ENCODE measurements at regions not wholly inside any gene's neighbourhood (a gene's known extent, or its start where the extent isn't known, plus 50 kb on each side); places are given as distances from the start of the nearest gene placed in this dataset.

DNA sequence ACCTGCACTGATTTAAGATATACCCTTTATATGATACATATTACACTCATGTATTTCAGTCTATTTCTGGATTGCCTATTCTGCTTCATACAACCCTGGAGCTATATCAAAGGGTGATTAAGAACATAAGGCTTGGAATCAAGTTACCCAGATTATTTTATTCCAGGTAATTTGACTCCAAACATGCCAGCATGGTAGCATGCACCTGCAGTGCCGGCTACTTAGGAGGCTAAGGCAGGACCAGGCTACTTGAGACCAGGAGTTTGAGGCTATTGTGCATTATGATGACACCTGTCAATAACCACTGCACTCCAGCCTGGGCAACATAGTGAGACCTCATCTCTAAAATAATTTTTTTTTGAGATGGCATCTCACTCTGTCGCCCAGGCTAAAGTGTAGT, 50.4 kb upstream of the NEO1 start:
- FAIRE-seq, result no peak
- DNase-seq (ENCODE audit: insufficient read length, low spot score), result no peak

DNA sequence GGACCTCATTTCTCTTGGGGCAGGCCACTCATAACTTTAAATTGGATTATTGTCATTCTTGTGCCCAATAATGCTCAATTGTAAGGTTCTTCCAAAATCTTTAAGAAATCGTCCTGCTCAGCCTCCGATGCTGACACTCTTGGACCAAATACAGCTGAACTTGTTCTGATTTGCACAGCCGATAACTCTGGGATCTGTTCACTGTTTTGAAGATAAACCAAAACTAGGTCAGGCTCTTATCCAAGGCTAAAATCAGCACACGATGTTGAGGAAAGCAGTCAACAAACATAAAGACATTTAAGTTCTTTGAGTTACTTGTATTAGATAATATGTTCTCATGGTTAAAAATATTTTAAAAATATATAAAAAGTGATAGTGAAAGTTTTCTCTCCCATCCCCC, 52.0 kb upstream of the NEO1 start:
- DNase-seq (ENCODE audit: insufficient read length, low spot score) (no peak), FAIRE-seq (no peak)

DNA sequence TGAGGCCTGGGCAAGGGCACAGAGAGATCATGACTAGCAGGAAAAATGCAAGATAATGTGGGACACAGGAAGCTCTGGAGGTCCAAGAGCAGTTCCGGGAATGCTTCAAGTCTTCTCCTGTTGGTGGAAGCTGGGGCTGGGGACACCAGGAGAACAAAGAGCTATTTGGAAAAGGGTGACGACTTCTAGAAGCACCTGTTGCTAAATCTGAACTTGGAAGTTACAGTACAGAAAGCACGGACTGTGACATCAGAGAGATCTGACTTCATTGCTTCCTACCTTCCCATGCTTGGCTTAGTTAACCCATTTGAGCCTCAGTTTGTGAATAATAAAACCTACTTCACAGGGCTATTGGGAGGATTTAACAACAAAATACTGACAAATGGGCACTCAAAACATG, 52.7 kb upstream of the NEO1 start:
- DNase-seq (ENCODE audit: insufficient read length, low spot score), result no peak
- FAIRE-seq, result no peak

DNA sequence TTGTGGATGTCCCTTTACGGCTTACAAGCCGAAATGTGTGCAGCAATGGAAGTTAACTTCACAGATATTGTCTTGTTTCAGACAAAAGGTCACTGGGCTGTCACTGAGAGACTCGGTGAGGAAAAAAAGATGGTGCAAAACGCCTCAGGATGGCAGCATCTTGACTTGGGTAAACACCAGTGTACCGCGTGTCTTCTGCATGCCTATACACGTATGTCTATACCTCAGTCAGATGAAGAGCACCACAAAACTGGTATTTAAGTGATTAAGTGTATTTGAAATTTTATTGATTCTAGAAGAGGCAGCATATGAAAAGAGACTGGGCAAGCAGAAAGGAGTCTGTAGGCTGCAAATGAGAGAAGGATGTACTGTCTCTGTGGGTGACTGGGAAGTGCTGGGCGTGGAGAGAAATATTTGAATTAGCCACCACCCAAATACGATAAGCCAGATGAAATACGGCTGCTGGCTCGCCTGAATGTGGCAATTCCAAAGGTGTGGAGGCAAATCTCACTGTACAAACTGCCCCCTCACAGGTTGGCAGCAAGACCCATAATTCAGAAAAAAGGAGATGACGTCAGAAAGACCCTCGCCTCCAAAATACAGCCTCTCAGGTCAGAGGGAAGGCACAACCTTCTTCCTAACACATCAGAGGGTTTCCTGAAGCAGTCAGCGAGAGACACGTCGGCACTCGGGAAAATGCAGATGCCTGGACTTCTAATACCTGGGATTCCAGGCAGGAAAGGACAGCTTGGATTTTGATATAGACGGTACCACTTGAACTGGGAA, 53.4 kb upstream of the NEO1 start:
- FAIRE-seq, result no peak
- DNase-seq (ENCODE audit: insufficient read length, low spot score), result no peak

DNA sequence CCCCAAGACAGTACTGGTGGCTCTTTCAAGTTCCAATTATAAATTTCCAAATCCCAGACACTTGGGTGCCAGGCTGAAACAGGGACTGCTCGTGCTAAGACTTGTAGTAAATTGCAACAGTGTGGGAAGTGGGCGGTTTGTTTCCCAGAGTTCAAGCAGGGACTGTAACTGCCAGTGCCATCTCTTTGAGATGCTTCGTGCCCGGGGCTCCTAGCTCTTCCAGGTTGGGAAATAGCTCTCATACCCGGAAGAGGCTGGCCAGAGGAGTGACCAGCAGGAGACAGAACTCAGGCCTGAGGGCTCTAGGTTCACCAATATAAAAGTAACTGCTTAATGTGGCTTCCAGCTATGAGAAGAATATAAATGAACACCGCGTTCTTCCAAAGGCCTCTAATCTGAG, 54.0 kb upstream of the NEO1 start:
- DNase-seq (ENCODE audit: insufficient read length, low spot score), result no peak
- FAIRE-seq, result no peak

DNA sequence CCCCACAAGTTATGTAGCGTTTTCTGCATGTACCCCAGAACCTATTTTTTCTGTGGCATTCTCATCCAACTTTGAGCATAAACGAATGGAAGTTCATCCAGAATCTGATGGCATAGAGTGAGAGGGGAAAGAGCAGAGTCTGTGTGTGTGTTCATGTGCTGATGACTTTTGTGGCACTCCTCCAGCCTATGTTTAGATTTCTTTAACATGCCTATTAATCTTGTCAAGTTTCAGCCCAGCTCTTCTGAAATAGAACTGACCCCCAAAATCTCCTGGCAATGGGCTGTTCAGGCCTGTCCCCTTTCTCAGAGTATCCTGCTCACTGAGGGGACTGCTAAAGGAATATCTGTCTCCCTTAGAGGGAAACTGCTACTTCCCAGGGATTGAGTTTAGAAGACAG, 56.4 kb upstream of the NEO1 start:
- FAIRE-seq (no peak), DNase-seq (ENCODE audit: insufficient read length, low spot score) (no peak)

DNA sequence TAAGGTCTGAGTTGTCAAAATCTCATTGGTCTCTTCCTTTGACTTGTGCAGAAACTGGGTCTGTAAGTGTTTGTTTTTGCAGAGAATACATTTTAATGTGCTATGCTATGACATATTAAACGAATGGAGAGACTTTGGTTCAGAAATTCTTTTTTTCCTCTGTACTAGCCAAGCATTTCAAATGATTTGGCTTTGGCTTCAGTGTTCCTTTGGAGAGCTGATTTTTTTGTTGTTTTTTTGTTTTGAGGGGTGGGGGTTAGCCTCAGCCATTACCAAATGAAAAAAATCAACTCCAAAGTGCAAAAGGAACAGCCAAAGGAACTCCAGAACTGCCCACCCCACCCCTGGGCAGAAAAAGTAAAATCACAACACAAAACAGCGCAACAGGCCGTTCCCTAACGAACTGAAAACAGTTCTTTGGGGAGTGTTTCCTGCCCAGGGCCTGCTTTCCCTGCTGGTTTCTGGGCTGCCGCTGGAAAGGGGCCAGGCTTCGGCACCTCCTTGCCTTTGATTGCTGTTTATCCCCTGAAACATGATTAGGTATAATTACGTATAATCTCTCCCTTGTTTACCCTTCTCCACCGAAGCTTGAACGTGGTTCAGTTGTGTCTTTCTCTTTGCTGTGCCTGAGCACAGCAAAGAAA, 57.6 kb upstream of the NEO1 start:
- FAIRE-seq (no peak), DNase-seq (ENCODE audit: insufficient read length, low spot score) (no peak)

DNA sequence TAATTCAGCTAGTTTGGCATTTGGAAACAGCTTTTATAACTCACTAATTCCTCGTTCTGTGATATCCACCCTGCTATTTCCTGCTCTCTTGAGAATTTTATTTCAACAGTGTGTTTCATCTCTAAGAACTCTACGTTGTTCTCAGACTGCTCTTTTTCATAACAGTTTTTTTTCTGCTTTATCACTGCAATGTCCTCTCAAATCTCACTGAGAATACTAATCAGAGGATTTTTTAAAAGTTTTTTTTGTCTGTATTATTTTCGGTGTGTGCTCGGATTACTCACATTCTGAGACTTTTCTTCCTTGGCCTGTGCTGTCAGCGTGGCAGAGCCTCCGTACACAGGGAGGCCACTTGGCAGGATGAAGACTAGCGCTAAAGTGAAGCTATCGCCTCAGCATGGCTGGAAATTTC, 59.4 kb upstream of the NEO1 start:
- FAIRE-seq (no peak), DNase-seq (ENCODE audit: insufficient read length, low spot score) (no peak)

DNA sequence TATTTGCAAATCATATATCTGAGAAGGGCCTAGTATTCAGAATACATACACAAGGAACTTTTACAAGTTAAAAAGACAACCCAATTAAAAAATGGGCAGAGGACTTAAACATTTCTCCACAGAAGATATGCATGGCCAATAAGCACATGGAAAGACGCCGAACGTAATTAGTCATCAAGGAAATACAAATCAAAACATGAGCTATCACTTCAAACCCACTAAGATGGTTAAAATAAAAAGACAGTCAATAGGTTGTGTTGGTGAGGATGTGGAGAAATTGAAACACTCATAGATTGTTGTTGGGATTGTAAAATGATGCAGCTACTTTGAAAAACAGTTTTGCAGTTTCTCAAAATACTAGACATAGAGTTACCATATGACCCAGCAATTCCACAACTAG, 61.2 kb upstream of the NEO1 start:
- no peak for DNase-seq (ENCODE audit: insufficient read length, low spot score)
- no peak for FAIRE-seq

DNA sequence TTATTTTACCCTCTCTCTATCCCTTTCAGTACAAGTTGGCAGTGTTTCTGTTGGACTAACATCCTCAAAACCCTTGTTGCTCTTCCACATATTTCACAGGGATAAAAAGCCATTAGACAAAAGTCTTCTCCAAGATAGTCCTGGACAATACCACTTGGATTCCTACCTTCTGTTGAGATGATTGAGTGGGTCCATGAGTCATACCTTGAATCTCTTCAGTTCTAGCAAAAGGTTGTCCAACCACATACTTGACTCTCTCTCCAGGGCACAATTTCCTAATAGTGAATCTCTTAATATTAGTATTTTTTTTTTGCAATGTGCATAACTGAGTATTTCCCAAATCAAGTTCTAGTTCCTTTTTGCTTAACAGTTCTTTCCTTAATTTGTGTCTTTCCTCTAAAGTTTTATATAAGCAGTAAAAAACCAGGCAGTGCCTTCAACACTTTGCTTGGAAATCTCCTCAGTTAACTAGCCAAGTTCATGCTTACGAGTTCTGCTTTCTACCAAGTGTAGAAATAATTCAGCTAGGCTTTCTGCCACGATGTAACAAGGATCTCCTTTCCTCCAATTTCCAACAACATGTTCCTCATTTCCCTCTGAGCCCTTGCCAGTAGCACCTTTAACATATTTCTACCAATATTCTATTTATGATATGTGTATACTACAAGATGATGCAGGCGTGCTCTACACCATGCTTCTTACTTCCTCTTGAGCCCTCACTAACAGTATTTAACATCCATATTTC, 68.3 kb upstream of the NEO1 start:
- DNase-seq (ENCODE audit: insufficient read length, low spot score) (no peak), FAIRE-seq (no peak)

DNA sequence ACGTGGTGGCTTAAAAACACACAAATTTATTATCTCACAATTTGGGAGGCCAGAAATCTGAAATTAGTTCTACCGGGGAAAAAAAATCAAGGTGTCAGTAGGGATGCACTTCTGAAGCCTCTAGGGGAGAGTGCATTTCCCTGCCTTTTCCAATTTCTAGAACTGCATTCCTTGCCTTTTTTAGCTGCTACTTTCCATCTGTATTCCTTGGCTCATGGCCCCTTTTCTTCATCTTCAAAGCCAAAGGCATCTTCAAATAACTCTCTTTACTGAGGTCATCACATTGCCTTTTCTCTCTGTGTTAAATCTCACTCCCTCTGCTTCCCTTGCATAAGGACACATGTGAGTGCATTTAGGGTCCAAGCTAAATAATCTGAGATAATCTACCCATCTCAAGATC, 69.5 kb upstream of the NEO1 start:
- FAIRE-seq (no peak), DNase-seq (ENCODE audit: insufficient read length, low spot score) (no peak)

DNA sequence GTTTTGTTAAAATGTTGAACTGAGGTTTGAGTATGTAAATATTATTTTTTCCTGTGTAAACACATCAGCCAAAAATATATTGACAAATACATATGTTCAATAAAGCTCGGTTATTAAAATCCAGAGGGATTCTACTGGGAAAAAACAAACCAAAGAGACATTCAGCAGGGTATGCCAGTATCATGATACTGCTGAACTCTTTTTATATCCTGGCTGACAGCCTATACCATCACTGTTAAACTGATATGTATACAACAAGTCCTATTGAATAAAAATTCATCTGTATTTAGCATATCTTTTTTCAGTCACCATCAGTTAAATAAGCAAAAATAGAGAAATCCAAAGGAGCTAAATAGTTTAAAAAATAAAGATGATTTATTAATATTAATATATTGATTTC, 71.6 kb upstream of the NEO1 start:
- FAIRE-seq (no peak), DNase-seq (ENCODE audit: insufficient read length, low spot score) (no peak)

DNA sequence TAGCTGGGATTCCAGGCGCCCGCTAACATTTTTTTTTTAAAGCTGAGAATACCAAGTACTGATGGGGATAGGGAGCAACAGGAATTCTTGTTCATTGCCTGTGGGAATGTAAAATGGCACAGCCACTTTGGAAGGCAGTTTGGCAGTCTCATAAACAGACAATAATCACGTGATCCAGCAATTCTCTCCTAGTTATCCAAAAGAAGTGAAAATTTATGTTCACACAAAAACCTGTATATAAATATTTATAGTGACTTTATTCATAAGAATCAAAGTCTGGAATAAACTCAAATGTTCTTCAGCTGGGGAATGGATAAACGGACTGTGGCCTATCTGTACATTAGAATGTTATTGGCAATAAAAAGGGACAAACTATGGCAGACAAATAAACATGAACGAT, 72.5 kb upstream of the NEO1 start:
- FAIRE-seq, result no peak
- DNase-seq (ENCODE audit: insufficient read length, low spot score), result no peak

DNA sequence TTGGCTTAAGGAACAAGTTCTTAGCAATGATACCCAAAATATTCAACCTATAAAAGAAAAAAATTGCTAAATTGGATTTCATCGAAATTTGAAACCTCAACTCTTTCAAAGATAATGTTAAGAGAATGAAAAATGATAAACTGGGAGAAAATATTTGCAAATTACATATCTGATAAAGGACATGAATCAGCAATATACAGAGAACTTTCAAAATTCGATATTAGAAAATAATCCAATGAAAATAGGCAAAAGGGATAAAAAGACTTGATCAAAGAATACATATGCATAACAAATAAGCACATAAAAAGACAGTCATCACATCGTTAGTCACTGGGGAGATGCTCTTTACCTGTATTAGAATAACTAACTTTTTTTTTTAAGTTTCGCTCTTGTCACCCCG, 73.0 kb upstream of the NEO1 start:
- FAIRE-seq, result no peak

DNA sequence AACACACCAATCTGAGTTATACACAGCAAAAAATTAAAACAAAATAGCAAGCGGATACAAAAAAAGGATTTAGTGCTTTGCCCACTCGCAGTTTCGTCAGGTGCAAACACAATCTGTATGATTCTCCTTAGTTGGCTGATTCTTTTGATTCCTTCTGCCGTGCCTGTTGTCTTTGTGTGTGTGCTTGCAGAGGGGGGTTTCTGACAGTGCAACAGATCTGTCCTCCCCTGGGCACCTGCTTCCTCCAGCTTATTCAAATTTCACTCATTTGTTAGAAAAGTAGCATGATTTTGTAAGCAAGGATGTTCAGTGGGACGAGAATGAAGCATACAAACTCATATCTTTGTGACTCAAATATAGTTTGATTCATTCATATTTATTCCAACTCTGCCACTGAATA, 74.0 kb upstream of the NEO1 start:
- FAIRE-seq (no peak), DNase-seq (ENCODE audit: insufficient read length, low spot score) (no peak)

More for the DNA sequence above, 73.0 kb upstream of the NEO1 start:
- DNase-seq (ENCODE audit: insufficient read length, low spot score), result no peak

DNA sequence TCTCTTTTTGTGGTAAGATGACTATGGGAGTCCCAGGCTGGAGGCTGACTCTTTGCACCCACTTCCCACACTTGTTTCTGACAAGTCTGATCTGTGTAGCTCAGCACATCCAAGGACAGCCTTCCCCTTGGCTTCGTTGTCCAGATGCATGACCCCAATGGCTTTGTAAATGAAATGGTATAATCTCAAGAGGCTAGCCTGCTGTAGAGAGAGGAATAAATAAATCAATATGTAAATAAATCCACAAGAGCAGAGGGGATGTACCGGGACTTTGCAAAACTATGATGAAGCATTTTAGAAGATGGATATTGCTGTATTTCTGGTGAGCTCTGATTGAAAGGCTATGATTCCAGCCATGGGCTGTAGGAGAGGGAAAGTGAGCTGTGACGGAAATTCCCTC, 79.9 kb upstream of the NEO1 start:
- FAIRE-seq, result no peak
- DNase-seq (ENCODE audit: insufficient read length, low spot score), result no peak

DNA sequence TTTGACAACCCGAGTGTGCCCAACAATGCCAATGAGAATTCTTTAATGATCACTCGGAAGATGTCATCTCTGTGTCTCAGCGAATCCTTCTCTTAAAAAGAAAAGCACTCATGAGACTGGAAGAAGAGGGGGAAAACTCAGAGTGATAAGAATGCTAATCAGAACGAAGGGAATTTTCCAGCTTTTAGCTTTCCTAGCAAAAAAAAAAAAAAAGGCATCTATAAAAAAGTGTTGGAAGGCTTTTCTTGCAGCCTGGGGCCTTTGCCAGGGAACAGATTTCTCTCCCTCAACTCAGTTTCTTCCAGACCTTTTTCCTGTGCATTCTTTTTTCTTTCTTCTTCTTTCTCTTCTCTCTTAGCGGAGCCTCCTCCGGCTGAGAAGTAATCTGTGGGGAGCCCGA, 80.5 kb upstream of the NEO1 start:
- DNase-seq (ENCODE audit: insufficient read length, low spot score) (no peak), FAIRE-seq (no peak)

DNA sequence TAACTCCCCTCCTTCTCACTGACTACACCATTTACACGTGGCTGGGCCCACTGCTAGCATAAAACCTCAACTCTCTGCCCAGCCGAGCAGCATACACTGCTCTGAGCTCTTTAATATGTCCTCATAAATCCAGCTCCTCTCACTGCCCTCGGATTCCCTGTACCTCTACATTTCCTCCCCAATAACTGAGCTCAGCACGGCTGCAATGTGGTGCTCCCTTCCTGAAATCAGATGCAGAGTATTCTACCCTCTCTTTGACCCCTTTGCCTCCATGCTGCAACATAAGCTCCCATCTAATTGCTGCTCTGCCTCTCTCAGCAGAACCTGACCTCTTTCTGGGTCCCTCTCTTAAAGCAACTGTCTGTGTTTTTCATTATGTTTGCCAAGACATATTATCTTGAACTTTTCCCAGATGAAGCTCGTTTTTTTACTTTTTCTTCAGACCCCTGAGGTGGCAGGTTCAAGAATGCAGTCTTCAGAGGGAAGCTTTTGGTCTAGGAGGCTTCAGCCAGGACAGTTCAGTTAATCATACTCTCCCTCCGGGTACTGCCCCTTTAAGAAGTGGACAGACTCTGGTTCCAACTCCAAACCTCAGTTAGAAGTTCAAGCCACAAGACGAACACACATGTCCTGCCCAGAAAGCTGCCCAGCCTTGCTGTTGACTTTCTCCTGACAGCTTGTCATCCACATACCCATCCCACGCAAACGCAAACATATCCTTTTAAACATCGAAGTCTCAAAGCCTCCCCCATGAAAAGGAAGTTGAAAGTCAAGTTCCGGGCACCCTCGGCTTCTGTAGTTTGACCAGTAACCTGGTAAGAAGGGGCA, 81.1 kb upstream of the NEO1 start:
- FAIRE-seq (no peak), DNase-seq (ENCODE audit: insufficient read length, low spot score) (no peak)

DNA sequence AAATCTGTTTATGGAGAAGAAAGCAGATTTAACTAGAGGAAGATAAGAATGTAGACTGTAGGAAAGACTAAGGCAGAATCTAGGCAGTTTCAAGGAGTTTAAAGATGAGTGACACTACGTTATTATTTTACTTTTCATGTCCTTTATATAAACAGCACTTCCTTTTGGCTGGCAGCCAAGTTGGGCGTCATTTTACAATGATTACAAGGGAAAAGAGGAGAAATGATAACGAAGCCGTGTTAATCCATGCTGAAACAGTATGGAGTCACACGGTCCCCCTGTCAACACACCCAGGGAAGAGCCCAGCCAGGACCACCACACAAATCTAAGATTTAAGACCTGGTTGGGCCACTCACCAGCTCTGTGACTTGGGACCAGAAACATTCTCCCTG, 83.7 kb upstream of the NEO1 start:
- no peak for FAIRE-seq
- no peak for DNase-seq (ENCODE audit: insufficient read length, low spot score)

DNA sequence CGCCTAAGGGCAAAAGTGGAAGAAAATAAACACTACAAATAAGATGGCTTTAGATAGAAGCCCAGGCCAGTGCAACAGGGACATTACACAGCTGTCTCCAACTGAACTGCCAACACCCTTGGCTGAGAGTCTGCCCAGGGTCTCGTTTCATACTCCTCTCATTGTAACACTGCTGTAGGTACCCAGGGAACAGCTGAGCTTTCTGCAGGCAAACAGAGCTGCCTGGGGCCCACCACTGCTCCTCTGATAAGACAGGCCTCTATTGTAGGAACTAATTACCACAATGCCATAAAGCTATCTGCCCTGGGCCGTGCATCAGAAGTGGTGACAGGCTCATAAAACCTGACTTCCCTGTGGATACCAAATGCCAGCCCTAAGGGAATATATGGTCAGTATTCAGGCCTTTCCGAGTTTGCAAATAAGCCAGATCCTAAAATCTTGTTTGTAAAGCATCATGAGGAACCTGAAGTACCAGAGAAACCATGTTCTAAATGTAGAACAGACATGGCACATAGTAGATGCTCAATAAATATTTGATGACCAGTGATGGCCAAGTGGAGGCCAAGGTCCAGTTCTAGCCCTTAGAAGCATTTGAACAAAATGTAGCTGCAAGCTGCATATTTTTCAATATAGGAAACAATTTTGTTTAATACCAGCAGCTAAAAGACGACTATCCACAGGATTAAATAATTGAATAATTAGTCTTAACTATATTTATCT, 84.3 kb upstream of the NEO1 start:
- FAIRE-seq (no peak), DNase-seq (ENCODE audit: insufficient read length, low spot score) (no peak)

DNA sequence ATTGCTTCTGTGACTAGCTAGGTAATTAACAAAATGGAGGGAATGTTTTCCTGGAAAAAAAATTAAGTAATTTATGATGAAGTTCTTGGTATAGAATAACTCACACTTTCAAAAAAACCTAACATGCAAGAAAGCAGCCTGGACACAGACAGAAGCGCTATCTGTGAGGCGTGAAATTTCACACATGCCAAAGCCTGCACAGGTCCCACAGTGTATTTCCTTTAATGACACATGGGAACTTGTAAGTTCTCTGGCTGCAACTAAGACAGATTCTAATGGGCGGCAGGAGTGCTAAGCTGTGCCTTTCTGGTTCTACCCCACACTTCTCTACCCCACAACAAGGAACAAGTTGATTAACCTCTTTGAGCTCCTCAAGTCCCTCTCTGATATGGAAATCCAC, 84.9 kb upstream of the NEO1 start:
- FAIRE-seq (no peak), DNase-seq (ENCODE audit: insufficient read length, low spot score) (no peak)
